Ishikawa (cell line): ENCODE measurements at regions not wholly inside any gene's neighbourhood (a gene's known extent, or its start where the extent isn't known, plus 50 kb on each side); places are given as distances from the start of the nearest gene placed in this dataset.

ENCODE experiments used
- CEBPB ChIP-seq: IDR thresholded peaks from 2 replicates; pipeline ENCODE4 v1.6.1; 2012
- CREB1 ChIP-seq: IDR thresholded peaks from 2 replicates; pipeline ENCODE4 v1.6.1; 2012; ENCODE audit warnings: low read depth
- EP300 ChIP-seq: IDR thresholded peaks from 2 replicates; pipeline ENCODE4 v1.6.1; 2012; ENCODE audit warnings: borderline replicate concordance
- FOXM1 ChIP-seq: IDR thresholded peaks from 2 replicates; pipeline ENCODE4 v1.6.1; 2012; ENCODE audit warnings: low read depth, borderline replicate concordance
- MAX ChIP-seq: IDR thresholded peaks from 2 replicates; pipeline ENCODE4 v1.6.1; 2012
- NFIC ChIP-seq: IDR thresholded peaks from 2 replicates; pipeline ENCODE4 v1.6.1; 2012
- RAD21 ChIP-seq: IDR thresholded peaks from 2 replicates; pipeline ENCODE4 v1.6.1; 2012; ENCODE audit warnings: low read depth
- REST ChIP-seq: IDR thresholded peaks from 2 replicates; pipeline ENCODE4 v1.6.1; 2012; ENCODE audit warnings: low read depth, mild to moderate bottlenecking
- TAF1 ChIP-seq: IDR thresholded peaks from 2 replicates; pipeline ENCODE4 v1.6.1; 2012; ENCODE audit warnings: low read depth, mild to moderate bottlenecking
- TCF12 ChIP-seq: IDR thresholded peaks from 2 replicates; pipeline ENCODE4 v1.6.1; 2012; ENCODE audit warnings: low read depth
- TEAD4 ChIP-seq: IDR thresholded peaks from 2 replicates; pipeline ENCODE4 v1.6.1; 2012
- USF1 ChIP-seq: IDR thresholded peaks from 2 replicates; pipeline ENCODE4 v1.6.1; 2012
- YY1 ChIP-seq: IDR thresholded peaks from 2 replicates; pipeline ENCODE4 v1.6.1; 2012; ENCODE audit warnings: low read depth

DNA sequence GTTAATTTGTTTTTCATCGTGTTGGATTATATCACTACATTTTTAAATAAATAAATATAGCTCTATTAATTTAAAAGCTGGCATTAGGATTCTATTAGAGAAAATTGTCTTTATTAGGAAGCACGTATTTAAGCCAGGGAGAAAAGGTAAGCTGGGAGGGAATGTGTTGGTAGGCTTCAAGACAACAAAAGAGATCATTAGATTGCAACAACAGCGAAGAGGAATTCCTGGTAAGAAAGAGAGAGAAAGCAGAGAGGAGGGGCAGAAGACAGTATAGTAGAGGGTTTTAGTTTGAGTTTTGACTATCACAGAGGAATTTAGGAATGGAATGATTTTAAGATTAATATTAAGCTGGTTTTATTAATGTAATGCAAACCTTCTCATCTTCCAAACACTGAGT is 613.6 kb upstream of the USP15 start:
- TF ChIP-seq USF1 (no peak), RAD21 (no peak), CEBPB (no peak), REST (no peak), YY1 (no peak), TCF12 (no peak), EP300 (no peak), CREB1 (no peak), FOXM1 (no peak), NFIC (no peak), MAX (no peak), TAF1 (no peak), TEAD4 (no peak)
